B cell (primary cell): ENCODE measurements at regions not wholly inside any gene's neighbourhood (a gene's known extent, or its start where the extent isn't known, plus 50 kb on each side); places are given as distances from the start of the nearest gene placed in this dataset.

ENCODE experiments used
- ATAC-seq: fragments of 200-7000 bp; cut with Tn5 transposase; one replicate; pipeline ENCODE4 v1.10.0; 2021; ENCODE audit warnings: low read depth, mild to moderate bottlenecking, moderate number of reproducible peaks, moderate library complexity
- CTCF ChIA-PET: fragments of 350-600 bp; sonication (Branson Sonifier 250); formaldehyde crosslinking; loops from one replicate; lab custom pipeline; 2021; ENCODE audit warnings: antibody characterized with exemption, inconsistent platforms; lab: Charles Lee
- POLR2A ChIA-PET: fragments of 350-600 bp; sonication (Branson Sonifier 250); formaldehyde crosslinking; loops from one replicate; lab custom pipeline; 2021; ENCODE audit warnings: antibody characterized with exemption; lab: Charles Lee
- DNase-seq: peaks from one replicate; pipeline ENCODE4 v3.0.0; 2013
- H2AFZ ChIP-seq: 2 replicates; pipeline ENCODE4 v1.6.1; 2012; ENCODE audit warnings: mild to moderate bottlenecking, low read depth, low read length; ENCODE audit not compliant: insufficient read depth, poor library complexity, severe bottlenecking
- H3K27ac ChIP-seq, 2 donors: 1 replicate in 1 of 2; 2 replicates in 1 of 2; pipeline ENCODE4 v1.5.1; 2012 to 2013; ENCODE audit warnings: low read length in 2 of 2, mild to moderate bottlenecking in 2 of 2, moderate library complexity in 1 of 2
- H3K27me3 ChIP-seq, 4 experiments: fragments of 200-600 bp in 1 of 4; sonication (generic) in 1 of 4; replicated peaks in 1 of 4; 1 replicate in 2 of 4; 2 replicates in 2 of 4; pipeline versions ENCODE4 v1.6.1 to v1.7.0; 2013 to 2016; ENCODE audit warnings: low read length in 3 of 4, mild to moderate bottlenecking in 2 of 4, mixed read lengths in 1 of 4, moderate library complexity in 1 of 4; ENCODE audit not compliant: insufficient read depth in 4 of 4, control insufficient read depth in 3 of 4; ENCODE audit errors: control extremely low read depth in 1 of 4
- H3K36me3 ChIP-seq, 2 experiments: replicated peaks in 1 of 2; 1 replicate in 1 of 2; 2 replicates in 1 of 2; pipeline versions ENCODE4 v1.6.1 to v1.7.1; 2013; ENCODE audit warnings: low read length in 1 of 2; ENCODE audit not compliant: insufficient read depth in 2 of 2, control insufficient read depth in 1 of 2; ENCODE audit errors: control extremely low read depth in 1 of 2, extremely low read depth in 1 of 2
- H3K4me1 ChIP-seq, 2 donors: fragments of 200-600 bp in 1 of 2; sonication (generic) in 1 of 2; 1 replicate in 1 of 2; 2 replicates in 1 of 2; pipeline versions ENCODE4 v1.5.1 to v1.6.1; 2013 to 2017; ENCODE audit warnings: low read length in 2 of 2; ENCODE audit not compliant: control insufficient read depth in 2 of 2, insufficient read depth in 2 of 2
- H3K4me2 ChIP-seq: replicated peaks from 2 replicates; pipeline ENCODE3; 2012; ENCODE audit warnings: mild to moderate bottlenecking, low read depth, low read length; ENCODE audit not compliant: poor library complexity, severe bottlenecking
- H3K4me3 ChIP-seq, 5 experiments: fragments of 200-600 bp in 1 of 5; sonication (generic) in 1 of 5; 1 replicate in 3 of 5; 2 replicates in 2 of 5; pipeline versions ENCODE4 v1.5.1 to v1.7.0; 2011 to 2016; ENCODE audit warnings: low read length in 4 of 5, mild to moderate bottlenecking in 4 of 5, low read depth in 2 of 5, control low read depth in 1 of 5, moderate library complexity in 1 of 5; ENCODE audit not compliant: insufficient read depth in 1 of 5; ENCODE audit errors: control extremely low read depth in 1 of 5, extremely low read depth in 1 of 5
- H3K79me2 ChIP-seq: fragments of 200-600 bp; sonication (generic); one replicate; pipeline ENCODE4 v1.6.0; 2016; ENCODE audit warnings: low read length; ENCODE audit not compliant: control insufficient read depth, insufficient read depth
- H3K9ac ChIP-seq: fragments of 200-600 bp; sonication (generic); 2 replicates; pipeline ENCODE4 v1.6.1; 2017; ENCODE audit warnings: mild to moderate bottlenecking, low read length, moderate library complexity
- H3K9me3 ChIP-seq, 3 donors: one replicate each; pipeline versions ENCODE4 v1.6.1 to v1.7.1; 2013; ENCODE audit warnings: low read length in 2 of 3; ENCODE audit not compliant: control insufficient read depth in 2 of 3, insufficient read depth in 1 of 3; ENCODE audit errors: control extremely low read depth in 1 of 3
- H4K20me1 ChIP-seq: 2 replicates; pipeline ENCODE4 v1.6.0; 2012; ENCODE audit warnings: mild to moderate bottlenecking, low read length; ENCODE audit not compliant: insufficient read depth, control insufficient read depth, poor library complexity, severe bottlenecking
- H3K27ac Mint-ChIP-seq: one replicate; pipeline ENCODE4 v1.8.0; 2021; ENCODE audit warnings: mixed read lengths
- H3K27me3 Mint-ChIP-seq: one replicate; pipeline ENCODE4 v1.8.0; 2021; ENCODE audit warnings: mixed read lengths
- H3K4me1 Mint-ChIP-seq: one replicate; pipeline ENCODE4 v1.8.0; 2021; ENCODE audit warnings: mixed read lengths
- H3K4me3 Mint-ChIP-seq: one replicate; pipeline ENCODE4 v1.8.0; 2021; ENCODE audit warnings: mixed read lengths
- H3K9me3 Mint-ChIP-seq: one replicate; pipeline ENCODE4 v1.8.0; 2022; ENCODE audit warnings: mixed read lengths; ENCODE audit not compliant: insufficient read depth
- EZH2 ChIP-seq: IDR thresholded peaks from 2 replicates; pipeline ENCODE4 v1.6.1; 2012; ENCODE audit warnings: borderline replicate concordance, low read depth, mild to moderate bottlenecking, moderate library complexity, low read length; ENCODE audit not compliant: insufficient read depth, poor library complexity, severe bottlenecking
- WGBS: methylation state at CpG from one replicate; pipeline ENCODE4 v1.1.5; 2013; ENCODE audit warnings: missing lambda C conversion rate; ENCODE audit not compliant: insufficient coverage; 5-methylcytosine and 5-hydroxymethylcytosine counted together
- intact Hi-C: fragments of 100-400 bp; cut with micrococcal nuclease; formaldehyde crosslinking; loops from one replicate; pipeline ENCODE4 v1.10.0; 2022
- TF ChIP-seq, protein P1 (sequence below): fragments of 200-600 bp; IDR thresholded peaks from one replicate; pipeline ENCODE4 v1.8.0; 2022; ENCODE audit warnings: antibody characterized with exemption, mild to moderate bottlenecking

- Histone ChIP-seq H3K79me2 (no peaks in the 10 kb centered on the region), H3K4me2 (no peak overlapping the region), H3K27me3 (peaks cover 0 to 36% (median 18%) of the 10 kb centered on the region in 4 experiments), H2AFZ (no peak overlapping the region), H3K4me3 (no peak overlapping the region), H3K36me3 (no peaks in the 10 kb centered on the region), H3K27ac (no peak overlapping the region), H4K20me1 (no peaks in the 10 kb centered on the region), H3K9ac (no peak overlapping the region), H3K4me1 (peaks cover 0 to 3% of the 10 kb centered on the region in 2 donors), H3K9me3 (no peaks in the 10 kb centered on the region)
- no peak for TF ChIP-seq EZH2
- TF ChIP-seq, protein P1, sequence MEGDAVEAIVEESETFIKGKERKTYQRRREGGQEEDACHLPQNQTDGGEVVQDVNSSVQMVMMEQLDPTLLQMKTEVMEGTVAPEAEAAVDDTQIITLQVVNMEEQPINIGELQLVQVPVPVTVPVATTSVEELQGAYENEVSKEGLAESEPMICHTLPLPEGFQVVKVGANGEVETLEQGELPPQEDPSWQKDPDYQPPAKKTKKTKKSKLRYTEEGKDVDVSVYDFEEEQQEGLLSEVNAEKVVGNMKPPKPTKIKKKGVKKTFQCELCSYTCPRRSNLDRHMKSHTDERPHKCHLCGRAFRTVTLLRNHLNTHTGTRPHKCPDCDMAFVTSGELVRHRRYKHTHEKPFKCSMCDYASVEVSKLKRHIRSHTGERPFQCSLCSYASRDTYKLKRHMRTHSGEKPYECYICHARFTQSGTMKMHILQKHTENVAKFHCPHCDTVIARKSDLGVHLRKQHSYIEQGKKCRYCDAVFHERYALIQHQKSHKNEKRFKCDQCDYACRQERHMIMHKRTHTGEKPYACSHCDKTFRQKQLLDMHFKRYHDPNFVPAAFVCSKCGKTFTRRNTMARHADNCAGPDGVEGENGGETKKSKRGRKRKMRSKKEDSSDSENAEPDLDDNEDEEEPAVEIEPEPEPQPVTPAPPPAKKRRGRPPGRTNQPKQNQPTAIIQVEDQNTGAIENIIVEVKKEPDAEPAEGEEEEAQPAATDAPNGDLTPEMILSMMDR, result no peak
- ChIA-PET CTCF (no interaction called here), POLR2A (no interaction called here)
- Mint-ChIP-seq H3K4me1 (no peaks in the 10 kb centered on the region), H3K4me3 (no peak overlapping the region), H3K9me3 (no peaks in the 10 kb centered on the region), H3K27ac (no peak overlapping the region), H3K27me3 (peaks cover 15% of the 10 kb centered on the region)
- 39% methylated on average over 12 of the region's 15 CpGs for WGBS
- intact Hi-C loops, result no loop called here
- DNase-seq (no peak), ATAC-seq (no peak)
Observed at GRCh38 chr9:79256691-79257213, 315.0 kb upstream of the TLE4 start.

DNA sequence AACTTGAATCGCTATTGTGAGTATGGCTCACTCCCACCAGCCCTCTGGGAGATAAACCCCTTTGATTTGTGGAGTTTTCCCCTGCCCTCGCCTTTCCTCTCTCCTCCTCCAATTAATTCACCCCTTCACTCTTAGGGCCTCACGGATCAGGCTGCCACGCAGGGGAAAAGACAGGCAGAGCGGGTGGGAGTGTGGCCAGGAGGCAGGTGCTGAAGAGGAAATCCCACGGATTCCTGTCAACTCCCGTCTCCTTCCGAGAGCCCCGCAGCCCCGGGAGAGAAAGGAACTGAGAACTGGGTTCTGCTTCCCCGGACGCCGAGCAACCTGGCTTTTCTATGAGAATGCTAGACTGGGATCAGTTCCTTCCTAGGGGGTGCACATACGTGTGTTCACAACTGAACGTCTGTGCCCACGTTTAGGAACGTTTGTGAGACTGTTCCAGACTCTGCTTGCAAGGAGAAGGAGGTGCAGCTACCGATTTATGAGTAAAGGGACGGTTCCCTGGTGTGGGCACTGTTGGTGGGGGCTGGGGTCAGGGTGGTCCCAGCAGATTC lies 314.5 kb upstream of the TLE4 start:
- CTCF ChIA-PET, result no interaction called here
- Histone ChIP-seq H3K79me2 (no peaks in the 10 kb centered on the region), H3K27ac (no peak overlapping the region), H3K27me3 (peaks cover 0 to 36% (median 18%) of the 10 kb centered on the region in 4 experiments), H2AFZ (no peak overlapping the region), H3K9me3 (peaks cover 0 to 1% (median 0%) of the 10 kb centered on the region in 3 donors), H3K4me3 (no peak overlapping the region), H3K4me2 (no peak overlapping the region), H3K4me1 (peaks cover 0 to 3% of the 10 kb centered on the region in 2 donors), H3K9ac (no peak overlapping the region), H4K20me1 (no peaks in the 10 kb centered on the region), H3K36me3 (no peaks in the 10 kb centered on the region)
- TF ChIP-seq, protein P1, result no peak
- no peak for TF ChIP-seq EZH2
- ATAC-seq, result no peak
- 17% methylated on average over 17 of the region's 19 CpGs for WGBS
- Mint-ChIP-seq H3K4me3 (no peak overlapping the region), H3K27ac (no peak overlapping the region), H3K9me3 (no peaks in the 10 kb centered on the region), H3K27me3 (peaks cover 18% of the 10 kb centered on the region), H3K4me1 (no peaks in the 10 kb centered on the region)
- POLR2A ChIA-PET, result no interaction called here
- intact Hi-C loops, result no loop called here
- DNase-seq, result no peak
